H54 (cell line): ENCODE measurements at regions not wholly inside any gene's neighbourhood (a gene's known extent, or its start where the extent isn't known, plus 50 kb on each side); places are given as distances from the start of the nearest gene placed in this dataset.

ENCODE experiments used
- DNase-seq: peaks from one replicate; pipeline ENCODE4 v3.0.0; 2011; ENCODE audit warnings: low spot score, mixed read lengths; ENCODE audit not compliant: insufficient read length
- FAIRE-seq: peaks from 3 replicates; lab custom pipeline; 2011; peaks lifted over from hg19 to GRCh38; lab: Jason Lieb, UNC
- POLR2A ChIP-seq: IDR thresholded peaks from 2 replicates; pipeline ENCODE4 v1.6.1; 2011; ENCODE audit warnings: low read depth, mild to moderate bottlenecking, low read length

DNA sequence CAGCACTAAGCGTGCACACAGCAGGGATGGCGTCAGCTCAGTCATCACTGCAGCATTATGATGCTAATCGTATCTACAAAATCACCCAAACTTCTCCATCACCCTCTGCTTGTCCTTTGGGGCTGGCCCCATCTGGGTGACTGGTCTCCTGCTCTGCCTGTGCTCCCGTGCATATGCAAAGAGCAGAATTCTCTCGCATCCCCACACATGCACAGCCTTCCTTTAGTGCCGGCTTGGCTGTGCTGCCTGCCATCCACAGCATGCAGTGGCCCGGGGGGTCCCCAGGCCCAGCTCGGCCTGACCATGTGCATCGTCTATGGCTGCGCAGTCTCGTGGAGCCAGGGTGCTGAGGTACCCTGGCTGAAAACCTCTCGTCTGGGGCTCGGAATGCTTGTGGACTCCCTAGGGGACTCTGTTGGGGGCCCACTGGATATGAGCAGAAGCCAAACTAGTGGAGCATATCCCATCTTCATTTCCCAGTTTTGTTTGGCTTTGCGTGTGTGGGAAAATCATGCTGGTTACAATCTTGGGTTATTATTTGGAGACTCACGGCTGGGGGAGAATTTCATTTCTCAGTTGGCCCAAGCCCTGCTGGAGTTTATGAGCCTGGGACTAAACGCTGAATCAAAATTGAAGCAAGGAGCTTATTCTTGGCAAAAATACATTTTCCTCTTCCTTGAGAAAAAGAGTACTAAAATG lies 70.9 kb upstream of the HS6ST1 start:
- FAIRE-seq (no peak), DNase-seq (no peak)
- no peak for TF ChIP-seq POLR2A

DNA sequence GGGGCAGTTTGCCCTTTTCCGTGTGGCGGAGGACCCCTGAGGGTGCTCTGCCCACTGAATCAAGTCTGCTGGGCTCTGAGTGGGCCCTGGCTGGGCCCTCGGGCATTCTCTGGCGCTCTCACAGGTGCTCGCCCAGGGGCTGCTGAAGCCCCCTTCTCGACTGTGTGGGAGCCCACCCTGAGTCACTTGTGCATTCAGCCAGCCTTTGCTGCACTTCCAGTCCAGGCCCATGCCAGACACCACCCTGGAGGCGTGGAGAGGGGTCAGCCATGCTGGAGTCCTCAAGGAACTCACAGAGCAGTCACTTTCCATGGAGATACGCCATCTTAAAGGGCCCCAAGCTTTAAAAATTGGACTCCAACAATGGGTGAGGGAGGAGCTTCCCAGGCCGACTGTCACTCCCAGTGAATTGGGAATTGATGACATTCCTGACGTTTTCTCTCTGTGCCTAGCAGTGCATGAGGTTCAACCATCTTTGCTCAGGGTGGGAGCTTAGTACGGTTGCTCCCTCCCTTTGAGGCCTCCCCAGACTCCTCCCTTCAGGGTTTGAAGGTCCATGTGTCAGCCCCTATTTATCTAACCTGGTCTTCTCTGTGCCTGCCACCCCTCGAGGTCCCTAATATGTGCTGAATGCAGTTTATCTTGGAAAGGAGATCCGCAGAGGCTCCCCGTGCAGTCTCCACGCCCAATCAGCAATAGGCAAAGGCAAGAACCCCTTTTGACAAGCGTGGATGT lies 71.8 kb upstream of the HS6ST1 start:
- DNase-seq (no peak), FAIRE-seq (no peak)
- TF ChIP-seq POLR2A: no peak

DNA sequence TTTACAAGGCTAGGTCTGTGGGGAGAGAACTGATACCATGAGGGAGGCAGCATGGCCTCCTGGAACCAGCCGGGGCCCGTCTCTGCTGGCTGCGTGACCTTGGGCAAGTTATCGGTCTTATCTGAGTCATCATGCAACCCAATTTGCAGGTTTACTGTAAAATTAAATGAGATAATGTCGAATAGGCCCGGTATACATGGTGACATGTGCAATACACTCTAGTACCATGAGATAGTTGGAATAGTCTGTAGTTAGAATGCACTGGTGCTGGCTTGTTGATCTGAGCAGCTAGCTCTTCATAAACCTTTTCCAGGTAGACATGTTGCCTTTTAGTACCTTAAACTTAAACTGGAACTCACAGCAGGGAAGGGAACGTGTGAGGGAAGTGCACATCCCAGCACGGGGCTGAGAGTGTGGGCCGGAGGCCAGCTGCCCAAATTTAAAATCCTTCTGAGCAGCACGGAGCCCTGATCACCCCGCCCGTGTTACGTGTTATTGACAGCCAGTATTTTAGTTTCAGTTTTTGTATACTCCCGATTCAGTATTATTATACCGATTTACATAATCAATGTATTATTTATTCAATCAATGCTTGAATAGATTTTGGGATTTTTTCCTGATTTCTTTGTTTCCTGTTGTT lies 72.4 kb upstream of the HS6ST1 start:
- FAIRE-seq (no peak), DNase-seq (no peak)

DNA sequence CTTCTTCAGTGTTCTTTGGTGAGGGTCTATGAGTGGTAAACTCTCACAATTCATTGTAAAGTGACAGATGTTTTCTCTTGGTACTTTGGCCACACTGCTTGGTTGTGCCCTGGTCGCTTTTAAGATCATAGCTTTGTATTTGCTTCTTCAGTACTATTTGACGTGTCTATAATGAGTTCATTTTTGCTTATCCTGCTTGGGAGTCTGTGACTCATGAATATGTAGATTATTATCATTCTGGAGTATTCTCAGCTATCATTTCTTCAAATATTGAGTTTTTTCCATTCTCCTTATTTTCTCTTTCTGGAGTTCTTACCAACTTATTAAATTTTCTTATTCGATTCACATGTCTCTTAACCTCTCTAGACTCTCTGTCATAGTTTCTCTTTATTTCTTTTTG lies 73.0 kb upstream of the HS6ST1 start:
- no peak for TF ChIP-seq POLR2A
- no peak for FAIRE-seq
- no peak for DNase-seq

More for the DNA sequence above, 72.4 kb upstream of the HS6ST1 start:
- TF ChIP-seq POLR2A: no peak

DNA sequence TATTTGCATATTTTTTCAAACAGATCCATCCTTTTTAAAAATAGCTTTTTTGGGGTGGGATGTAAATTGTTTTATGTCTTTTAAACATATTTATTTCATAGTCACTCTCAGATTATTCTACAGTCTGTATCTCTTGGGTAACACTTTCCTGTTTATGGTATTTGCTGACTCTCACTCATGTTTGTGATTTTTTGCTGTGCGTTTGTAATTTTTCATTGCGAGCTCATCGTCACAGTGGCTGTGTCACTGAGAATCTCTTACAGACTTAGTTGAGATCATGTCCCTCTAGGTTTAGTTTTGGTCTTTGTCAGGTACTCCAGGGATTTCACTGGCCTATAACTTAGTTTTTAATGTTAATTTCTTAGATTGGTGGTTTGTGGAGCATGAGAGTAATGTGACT lies 73.5 kb upstream of the HS6ST1 start:
- DNase-seq (no peak), FAIRE-seq (no peak)
- no peak for TF ChIP-seq POLR2A

DNA sequence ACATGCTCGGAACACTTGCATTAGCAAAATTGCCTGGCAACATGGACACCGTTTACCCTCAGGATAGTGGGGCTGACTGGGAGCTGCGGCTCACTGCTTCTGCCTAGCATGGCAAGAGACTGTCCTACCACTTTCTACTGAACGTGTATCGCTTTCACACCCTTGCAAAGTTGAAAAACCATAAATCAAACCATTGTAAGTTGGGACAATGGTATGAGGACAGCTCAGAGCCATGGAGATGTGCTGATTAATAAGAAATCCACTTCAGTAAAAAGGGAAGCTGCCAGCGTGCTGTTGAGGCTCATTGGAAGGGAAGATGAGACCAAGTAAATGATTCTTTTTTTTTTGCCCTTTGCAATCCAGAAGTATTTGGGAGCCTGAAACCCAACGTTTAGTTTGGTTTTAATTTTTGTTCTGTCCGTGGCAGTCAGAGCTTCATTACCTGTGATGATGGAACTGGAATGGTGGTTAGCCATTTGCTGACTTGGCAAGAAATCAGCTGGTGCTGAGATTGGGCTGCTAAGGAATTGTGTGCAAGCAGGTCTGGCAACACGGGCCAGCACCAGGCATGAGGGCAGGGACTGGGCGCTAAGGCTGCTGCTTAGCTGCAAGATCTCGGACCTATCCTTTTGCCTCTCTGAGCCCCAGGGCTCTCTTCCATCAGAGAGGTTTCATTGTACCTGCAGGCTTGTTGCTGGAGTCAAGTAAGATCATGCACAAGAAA lies 75.5 kb upstream of the HS6ST1 start:
- TF ChIP-seq POLR2A: no peak
- DNase-seq (no peak), FAIRE-seq (no peak)

DNA sequence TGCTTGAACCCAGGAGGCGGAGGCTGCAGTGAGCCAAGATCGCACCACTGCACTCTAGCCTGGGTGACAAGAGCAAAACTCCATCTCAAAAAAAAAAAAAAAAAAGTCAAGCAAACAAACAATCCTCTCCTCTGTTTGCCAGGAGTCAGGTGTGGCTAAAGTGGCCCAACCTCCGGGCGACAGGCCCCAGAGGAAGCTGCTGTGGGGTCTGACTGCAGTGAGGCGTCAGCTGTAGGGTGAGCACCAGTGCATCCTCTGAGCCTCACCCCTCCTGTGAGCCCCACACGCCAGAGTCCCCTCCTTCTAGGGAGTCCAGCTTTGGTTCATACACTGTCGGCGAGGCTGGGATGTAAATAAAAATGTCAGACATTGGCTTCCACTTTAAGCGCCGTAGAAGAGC lies 76.5 kb upstream of the HS6ST1 start:
- FAIRE-seq (no peak), DNase-seq (no peak)
- TF ChIP-seq POLR2A: no peak

DNA sequence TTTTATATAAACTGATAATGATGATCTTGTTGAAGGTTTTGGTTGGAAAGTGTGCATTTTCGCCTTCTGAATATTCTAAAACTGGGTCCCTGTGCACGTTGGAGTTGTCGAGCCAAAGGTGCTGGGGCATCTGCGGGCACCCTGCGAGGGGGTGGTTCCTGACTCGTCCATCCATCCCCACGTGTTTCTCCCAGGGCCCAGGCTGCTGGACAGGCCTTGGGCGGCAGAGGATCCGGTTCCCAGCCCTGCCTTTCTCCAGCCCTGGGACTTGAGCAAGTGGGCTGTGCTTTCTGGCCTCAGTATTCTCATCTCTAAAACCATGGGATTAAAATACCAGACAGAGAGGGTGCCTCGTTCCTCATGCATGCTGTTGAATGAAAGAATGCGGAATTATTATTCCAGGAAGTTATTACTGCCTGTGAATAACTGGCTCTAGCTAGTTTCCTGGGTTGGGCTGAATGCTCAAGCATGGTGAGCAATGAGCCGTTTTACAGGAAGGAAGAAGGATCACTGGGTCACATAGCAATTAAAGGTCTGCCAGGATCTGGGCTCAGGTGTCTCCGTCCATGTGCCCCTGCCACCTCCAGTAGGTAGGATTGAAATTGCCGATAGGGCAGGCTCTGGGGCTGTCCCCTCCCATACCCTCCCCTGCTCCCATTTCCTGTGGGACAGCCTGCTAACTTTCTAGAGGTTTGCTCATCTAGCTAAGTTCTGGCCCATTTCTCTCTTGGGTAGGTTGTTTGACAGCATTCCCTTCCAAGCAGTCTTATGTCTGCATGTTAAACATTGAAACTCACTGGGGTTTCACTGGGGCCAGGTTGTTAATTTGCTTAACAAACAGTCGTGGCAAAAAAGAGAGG lies 77.2 kb upstream of the HS6ST1 start:
- FAIRE-seq (no peak), DNase-seq (no peak)
- no peak for TF ChIP-seq POLR2A

DNA sequence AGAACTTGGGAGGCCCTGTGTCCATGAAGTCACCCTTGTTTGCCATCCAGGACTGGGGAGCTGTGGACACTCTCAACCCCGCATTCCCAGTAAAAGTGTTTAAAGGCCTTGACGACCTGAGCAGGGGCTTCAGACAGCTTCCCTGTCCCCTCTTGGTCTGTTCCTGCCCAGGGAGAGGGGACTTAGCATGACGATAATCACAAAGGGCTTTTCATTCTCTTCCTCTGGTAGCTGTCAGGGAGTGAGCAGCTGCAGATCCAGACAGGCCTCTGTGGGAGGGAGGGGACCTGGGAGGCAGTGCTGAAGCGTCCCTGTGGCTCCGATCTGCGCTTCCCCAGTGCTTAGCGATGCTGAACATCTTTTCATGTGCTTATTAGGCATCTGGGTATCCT lies 77.8 kb upstream of the HS6ST1 start:
- TF ChIP-seq POLR2A: no peak
- DNase-seq (no peak), FAIRE-seq (no peak)

DNA sequence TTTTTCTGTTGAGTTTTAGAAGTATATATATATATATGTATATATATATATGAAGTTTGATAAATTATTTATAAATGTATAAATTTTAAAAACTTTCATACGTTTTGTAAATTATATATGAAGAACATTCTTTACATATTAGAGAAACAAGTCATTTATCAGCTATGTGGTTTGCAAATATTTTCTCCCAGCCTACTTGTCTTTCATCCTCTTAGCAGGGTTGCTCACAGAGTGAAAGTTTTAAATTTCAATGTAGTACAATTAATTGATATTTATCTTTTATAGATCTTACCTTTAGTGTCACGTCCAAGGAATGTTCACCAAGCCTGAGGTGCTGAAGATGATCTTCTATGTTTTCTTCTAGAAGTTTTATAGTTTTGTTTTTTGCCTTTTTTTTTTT lies 78.3 kb upstream of the HS6ST1 start:
- FAIRE-seq (no peak), DNase-seq (no peak)
- no peak for TF ChIP-seq POLR2A

DNA sequence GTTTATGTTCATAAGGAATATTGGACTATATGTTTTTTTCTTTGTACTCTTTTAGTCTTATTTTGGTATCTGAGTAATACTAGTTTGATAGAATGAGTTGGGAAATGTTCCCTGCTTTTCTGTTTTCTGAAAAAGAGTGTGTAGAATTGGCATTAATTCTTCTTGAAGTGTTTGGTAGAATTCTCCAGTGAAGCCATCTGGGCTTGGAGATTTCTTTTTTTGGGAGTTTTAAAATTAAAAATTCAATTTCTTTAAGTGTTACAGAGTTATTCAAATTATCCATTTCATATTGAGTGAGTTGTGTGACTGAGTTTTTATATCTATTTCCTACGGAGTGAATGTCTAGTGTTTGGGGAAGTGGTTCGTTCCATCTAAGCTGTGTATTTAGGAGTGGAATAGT lies 80.6 kb upstream of the HS6ST1 start:
- TF ChIP-seq POLR2A: no peak
- FAIRE-seq: no peak
- no peak for DNase-seq

DNA sequence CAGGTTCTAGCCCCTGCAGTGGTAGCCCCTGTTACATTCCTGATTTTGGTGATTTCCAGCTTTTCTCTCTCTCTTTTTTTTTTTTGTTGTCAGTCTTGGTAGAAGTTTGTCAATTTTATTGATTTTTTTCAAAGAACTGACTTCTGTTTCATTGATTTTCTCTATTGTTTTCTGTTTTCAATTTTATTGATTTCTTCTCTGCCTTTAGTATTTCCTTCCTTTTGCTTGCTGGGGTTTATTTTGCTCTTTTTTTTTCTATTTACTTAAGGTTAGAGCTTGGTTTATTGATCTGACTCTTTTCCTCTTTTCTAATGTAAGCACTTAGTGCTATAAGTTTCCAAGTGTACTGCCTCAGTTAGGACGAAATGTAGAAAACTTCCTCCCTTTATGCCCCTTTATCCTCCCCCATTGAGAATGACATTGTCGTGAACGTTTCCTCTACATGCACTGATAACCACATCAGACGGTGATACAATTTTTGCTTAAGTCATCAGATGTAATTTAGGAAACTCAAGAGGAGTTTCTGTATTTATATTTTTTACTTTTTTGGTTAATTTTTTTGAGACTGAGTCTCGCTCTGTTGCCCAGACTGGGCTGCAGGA lies 81.1 kb upstream of the HS6ST1 start:
- no peak for FAIRE-seq
- DNase-seq: no peak
- no peak for TF ChIP-seq POLR2A

DNA sequence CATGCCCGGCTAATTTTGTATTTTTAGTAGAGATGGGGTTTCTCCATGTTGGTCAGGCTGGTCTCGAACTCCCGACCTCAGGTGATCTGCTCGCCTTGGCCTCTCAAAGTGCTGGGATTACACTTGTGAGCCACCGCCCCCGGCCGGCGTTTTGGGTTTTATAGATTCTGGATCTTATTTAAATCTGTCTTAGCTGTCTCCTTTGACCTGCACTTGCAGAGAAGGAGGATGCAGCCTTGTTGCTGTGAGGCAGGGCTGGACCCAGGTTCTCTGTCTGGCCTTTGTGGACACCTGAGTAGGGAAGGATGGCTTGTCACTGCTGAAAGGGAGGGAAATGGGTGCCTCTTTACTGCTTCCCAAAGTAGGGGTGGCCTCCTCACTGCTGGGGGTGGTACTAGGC lies 83.0 kb upstream of the HS6ST1 start:
- no peak for TF ChIP-seq POLR2A
- no peak for FAIRE-seq
- DNase-seq: no peak
